ENCODE measurements at regions not wholly inside any gene's neighbourhood (a gene's known extent, or its start where the extent isn't known, plus 50 kb on each side); places are given as distances from the start of the nearest gene placed in this dataset.

- TF ChIP-seq, protein P1, sequence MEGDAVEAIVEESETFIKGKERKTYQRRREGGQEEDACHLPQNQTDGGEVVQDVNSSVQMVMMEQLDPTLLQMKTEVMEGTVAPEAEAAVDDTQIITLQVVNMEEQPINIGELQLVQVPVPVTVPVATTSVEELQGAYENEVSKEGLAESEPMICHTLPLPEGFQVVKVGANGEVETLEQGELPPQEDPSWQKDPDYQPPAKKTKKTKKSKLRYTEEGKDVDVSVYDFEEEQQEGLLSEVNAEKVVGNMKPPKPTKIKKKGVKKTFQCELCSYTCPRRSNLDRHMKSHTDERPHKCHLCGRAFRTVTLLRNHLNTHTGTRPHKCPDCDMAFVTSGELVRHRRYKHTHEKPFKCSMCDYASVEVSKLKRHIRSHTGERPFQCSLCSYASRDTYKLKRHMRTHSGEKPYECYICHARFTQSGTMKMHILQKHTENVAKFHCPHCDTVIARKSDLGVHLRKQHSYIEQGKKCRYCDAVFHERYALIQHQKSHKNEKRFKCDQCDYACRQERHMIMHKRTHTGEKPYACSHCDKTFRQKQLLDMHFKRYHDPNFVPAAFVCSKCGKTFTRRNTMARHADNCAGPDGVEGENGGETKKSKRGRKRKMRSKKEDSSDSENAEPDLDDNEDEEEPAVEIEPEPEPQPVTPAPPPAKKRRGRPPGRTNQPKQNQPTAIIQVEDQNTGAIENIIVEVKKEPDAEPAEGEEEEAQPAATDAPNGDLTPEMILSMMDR (IDR thresholded peaks at IDR 0.05): no peak
- no peak for TF ChIP-seq POLR2A (IDR thresholded peaks at IDR 0.05)
- no peak for TF ChIP-seq EP300 (IDR thresholded peaks at IDR 0.05)
Measured at GRCh38 chr6:167219967-167220512, 62.3 kb upstream of the GPR31 start.

All from stomach (tissue), 4 donors.